ENCODE measurements at regions not wholly inside any gene's neighbourhood (a gene's known extent, or its start where the extent isn't known, plus 50 kb on each side); places are given as distances from the start of the nearest gene placed in this dataset.

GRCh38 chr2:47310801-47311560 is 58.1 kb upstream of the EPCAM start:
- H3K4me1 ChIP-seq = peaks cover 11 to 46% of the 10 kb centered on the region in 2 donors

GRCh38 chr2:47309952-47310800 is 58.9 kb upstream of the EPCAM start:
- no peak overlapping the region for H3K4me3 ChIP-seq
- peak; percentile 48 for ATAC-seq
- H3K27ac ChIP-seq = peak overlapping the region; percentile 19 to 80
- H3K9me3 ChIP-seq = no peaks in the 10 kb centered on the region
- peak in 1 of 4 donors; percentile 44 for DNase-seq
- no peaks in the 10 kb centered on the region for H3K36me3 ChIP-seq
- TF ChIP-seq CTCF (IDR thresholded peaks at IDR 0.05) = no peak
- intact Hi-C loops (cut with DNase I) = no loop called here
- peaks cover 11 to 46% of the 10 kb centered on the region in 2 donors for H3K4me1 ChIP-seq
- H3K27me3 ChIP-seq = no peaks in the 10 kb centered on the region

More at GRCh38 chr2:47310801-47311560, 58.1 kb upstream of the EPCAM start:
- Histone ChIP-seq H3K27ac (peak overlapping the region in 1 of 2 donors; percentile 80), H3K27me3 (no peaks in the 10 kb centered on the region), H3K4me3 (no peak overlapping the region), H3K9me3 (no peaks in the 10 kb centered on the region), H3K36me3 (no peaks in the 10 kb centered on the region)
- TF ChIP-seq CTCF (IDR thresholded peaks at IDR 0.05) = no peak
- peak in 2 of 4 donors; percentile 32 to 87 for DNase-seq
- ATAC-seq = peak; percentile 14
- intact Hi-C loops (cut with DNase I) = no loop called here

GRCh38 chr2:47309472-47309951 is 59.6 kb upstream of the EPCAM start:
- Histone ChIP-seq H3K27ac (peak overlapping the region in 1 of 2 donors; percentile 80), H3K27me3 (no peaks in the 10 kb centered on the region), H3K4me1 (peaks cover 11 to 46% of the 10 kb centered on the region in 2 donors), H3K36me3 (no peaks in the 10 kb centered on the region), H3K4me3 (no peak overlapping the region), H3K9me3 (no peaks in the 10 kb centered on the region)
- DNase-seq = peak in 1 of 4 donors; percentile 16
- no peak for TF ChIP-seq CTCF (IDR thresholded peaks at IDR 0.05)
- peak; percentile 10 for ATAC-seq
- intact Hi-C loops (cut with DNase I) = no loop called here

GRCh38 chr2:47307066-47307465 is 62.0 kb upstream of the EPCAM start:
- peaks cover 11 to 64% of the 10 kb centered on the region in 2 donors for H3K4me1 ChIP-seq
- H3K36me3 ChIP-seq = no peaks in the 10 kb centered on the region
- H3K27me3 ChIP-seq = no peaks in the 10 kb centered on the region
- DNase-seq (peak in 1 of 4 donors; percentile 17), ATAC-seq (no peak)
- TF ChIP-seq CTCF (IDR thresholded peaks at IDR 0.05) = no peak
- no peak overlapping the region for H3K27ac ChIP-seq
- intact Hi-C loops (cut with DNase I) = no loop called here
- H3K9me3 ChIP-seq = no peaks in the 10 kb centered on the region
- H3K4me3 ChIP-seq = no peak overlapping the region

GRCh38 chr2:47304654-47305053 is 64.5 kb upstream of the EPCAM start:
- no peak for DNase-seq
- TF ChIP-seq CTCF (IDR thresholded peaks at IDR 0.05) = no peak
- no peaks in the 10 kb centered on the region for H3K36me3 ChIP-seq
- no peaks in the 10 kb centered on the region for H3K27me3 ChIP-seq
- H3K4me3 ChIP-seq = no peak overlapping the region
- H3K4me1 ChIP-seq = peaks cover 0 to 60% of the 10 kb centered on the region in 2 donors
- ATAC-seq = no peak
- no peak overlapping the region for H3K27ac ChIP-seq
- intact Hi-C loops (cut with DNase I) = no loop called here
- H3K9me3 ChIP-seq = no peaks in the 10 kb centered on the region
